Bronchial epithelial cell (primary cell): ENCODE measurements at regions not wholly inside any gene's neighbourhood (a gene's known extent, or its start where the extent isn't known, plus 50 kb on each side); places are given as distances from the start of the nearest gene placed in this dataset.

Source experiments
- DNase-seq: peaks from one replicate; pipeline ENCODE4 v3.0.0-alpha.2; 2010; ENCODE audit warnings: low read depth
- FAIRE-seq: peaks from 2 replicates; lab custom pipeline; 2011; peaks lifted over from hg19 to GRCh38; lab: Jason Lieb, UNC
- H3K27me3 ChIP-seq: 2 replicates; pipeline ENCODE4 v1.5.1; 2011; ENCODE audit warnings: low read length; ENCODE audit not compliant: control insufficient read depth, insufficient read depth
- H3K36me3 ChIP-seq: 2 replicates; pipeline ENCODE4 v1.5.1; 2011; ENCODE audit warnings: low read length; ENCODE audit not compliant: control insufficient read depth, insufficient read depth
- H3K4me3 ChIP-seq: 2 replicates; pipeline ENCODE4 v1.5.1; 2011; ENCODE audit warnings: mild to moderate bottlenecking, low read depth, low read length, control low read depth
- CTCF ChIP-seq: IDR thresholded peaks from 2 replicates; pipeline ENCODE4 v1.5.1; 2011; ENCODE audit warnings: mild to moderate bottlenecking, moderate library complexity, low read length, control low read depth, inconsistent platforms; ENCODE audit not compliant: insufficient read depth, severe bottlenecking

GRCh38 chr10:3665316-3665908 lies 119.6 kb downstream of the KLF6 start:
- FAIRE-seq (no peak), DNase-seq (no peak)
- Histone ChIP-seq H3K27me3 (no peaks in the 10 kb centered on the region), H3K36me3 (no peaks in the 10 kb centered on the region), H3K4me3 (no peak overlapping the region)
- TF ChIP-seq CTCF, result no peak

DNA sequence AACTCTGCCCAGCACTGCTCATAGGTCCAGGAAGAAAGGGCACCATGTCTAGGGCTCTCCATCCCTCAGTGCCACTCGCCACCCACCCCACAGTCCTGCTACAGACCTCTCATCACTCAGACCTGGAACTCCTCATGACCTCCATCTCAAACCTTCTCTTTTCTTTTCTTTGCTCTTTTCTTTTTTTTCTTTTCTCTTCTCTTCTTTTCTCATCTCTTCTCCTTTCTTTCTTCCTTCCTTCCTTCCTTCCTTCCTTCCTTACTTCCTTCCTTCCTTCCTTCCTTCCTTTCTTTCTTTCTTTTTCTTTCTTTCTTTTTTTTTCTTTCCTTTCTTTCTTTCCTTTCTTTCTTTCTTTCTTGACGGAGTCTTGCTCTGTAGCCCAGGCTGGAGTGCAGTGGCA lies 122.2 kb downstream of the KLF6 start:
- no peaks in the 10 kb centered on the region for H3K36me3 ChIP-seq
- DNase-seq (no peak), FAIRE-seq (no peak)
- H3K4me3 ChIP-seq, result no peak overlapping the region
- TF ChIP-seq CTCF, result no peak
- H3K27me3 ChIP-seq, result no peaks in the 10 kb centered on the region

- DNase-seq (no peak), FAIRE-seq (no peak)
- Histone ChIP-seq H3K4me3 (no peak overlapping the region), H3K36me3 (no peaks in the 10 kb centered on the region), H3K27me3 (no peaks in the 10 kb centered on the region)
- TF ChIP-seq CTCF, result no peak
These were observed 123.7 kb downstream of the KLF6 start for GRCh38 chr10:3661271-3661670.

- Histone ChIP-seq H3K36me3 (no peaks in the 10 kb centered on the region), H3K4me3 (no peak overlapping the region), H3K27me3 (no peaks in the 10 kb centered on the region)
- DNase-seq, result no peak
- TF ChIP-seq CTCF, result no peak
- FAIRE-seq, result no peak
These were observed 124.3 kb downstream of the KLF6 start for GRCh38 chr10:3660753-3661152.

GRCh38 chr10:3659203-3659917 lies 125.6 kb downstream of the KLF6 start:
- Histone ChIP-seq H3K4me3 (no peak overlapping the region), H3K27me3 (no peaks in the 10 kb centered on the region), H3K36me3 (no peaks in the 10 kb centered on the region)
- no peak for DNase-seq
- TF ChIP-seq CTCF, result no peak
- no peak for FAIRE-seq
